HPDE6-E6E7 (cell line): ENCODE measurements at regions not wholly inside any gene's neighbourhood (a gene's known extent, or its start where the extent isn't known, plus 50 kb on each side); places are given as distances from the start of the nearest gene placed in this dataset.
"Not testable (repeated sequence)": the region's sequence is repeated elsewhere in the genome, so short reads cannot be mapped to it uniquely, and the experiment has no call there.

Experiments
- DNase-seq: peaks from one replicate; pipeline ENCODE4 v3.0.0; 2011; ENCODE audit warnings: missing footprints; ENCODE audit errors: extremely low spot score

DNA sequence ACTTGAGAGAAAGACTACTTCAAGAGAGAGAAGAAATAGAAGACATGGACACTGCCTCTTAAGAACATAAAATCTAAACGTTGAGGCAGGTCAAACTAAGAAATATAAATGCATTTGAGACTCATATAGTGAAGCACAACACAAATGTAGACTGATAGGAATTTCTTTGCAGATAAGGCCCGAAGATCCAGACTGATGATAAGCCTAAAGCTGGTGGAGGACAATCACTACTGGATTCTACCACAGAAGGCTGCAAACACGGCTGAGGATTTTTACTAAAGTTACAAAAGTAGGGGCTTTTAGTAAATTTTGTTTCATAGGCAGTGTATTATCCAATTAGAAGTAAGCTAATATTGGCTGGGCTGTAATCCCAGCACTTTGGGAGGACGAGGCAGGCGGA, 278.3 kb downstream of the RAP2B start:
- DNase-seq, result no peak

GRCh38 chr3:153442386-153442785, 280.4 kb downstream of the RAP2B start:
- DNase-seq, result no peak

- no peak for DNase-seq
Observed at GRCh38 chr3:153442799-153443487, 280.9 kb downstream of the RAP2B start.

GRCh38 chr3:153443961-153444360, 281.9 kb downstream of the RAP2B start:
- DNase-seq, result no peak

GRCh38 chr3:153445817-153446216, 283.8 kb downstream of the RAP2B start:
- DNase-seq, result no peak

DNA sequence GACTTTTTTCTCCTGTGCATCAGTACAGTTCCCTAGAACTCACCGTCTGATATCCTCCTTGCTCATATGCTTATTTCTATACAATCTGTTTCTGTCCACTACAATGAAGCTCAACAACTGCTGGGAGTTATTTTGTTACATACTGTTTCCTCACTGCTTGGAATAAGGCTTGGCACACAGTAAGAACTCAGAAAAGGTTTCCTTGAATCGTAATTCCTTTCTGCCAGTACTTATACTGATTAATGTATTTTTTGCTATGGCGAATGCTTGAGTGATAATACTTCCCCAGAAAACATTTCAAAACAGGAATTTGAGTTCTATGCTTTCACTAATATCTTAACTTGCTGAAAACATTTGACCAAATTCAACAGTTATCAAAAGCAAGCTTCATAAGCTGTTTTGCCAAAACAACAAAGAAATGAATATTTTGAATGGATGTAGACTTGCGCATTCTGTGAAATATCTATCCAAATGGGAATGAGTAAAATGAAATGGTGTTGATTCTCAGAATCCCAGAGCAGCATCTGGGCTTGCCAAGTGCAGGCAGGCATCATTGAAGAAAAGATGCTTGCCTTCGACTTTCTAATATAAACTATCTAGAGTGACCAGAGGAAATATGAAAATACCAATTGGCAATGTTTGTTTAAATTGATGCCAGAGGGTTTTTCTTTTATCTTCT, 286.3 kb downstream of the RAP2B start:
- no peak for DNase-seq

DNA sequence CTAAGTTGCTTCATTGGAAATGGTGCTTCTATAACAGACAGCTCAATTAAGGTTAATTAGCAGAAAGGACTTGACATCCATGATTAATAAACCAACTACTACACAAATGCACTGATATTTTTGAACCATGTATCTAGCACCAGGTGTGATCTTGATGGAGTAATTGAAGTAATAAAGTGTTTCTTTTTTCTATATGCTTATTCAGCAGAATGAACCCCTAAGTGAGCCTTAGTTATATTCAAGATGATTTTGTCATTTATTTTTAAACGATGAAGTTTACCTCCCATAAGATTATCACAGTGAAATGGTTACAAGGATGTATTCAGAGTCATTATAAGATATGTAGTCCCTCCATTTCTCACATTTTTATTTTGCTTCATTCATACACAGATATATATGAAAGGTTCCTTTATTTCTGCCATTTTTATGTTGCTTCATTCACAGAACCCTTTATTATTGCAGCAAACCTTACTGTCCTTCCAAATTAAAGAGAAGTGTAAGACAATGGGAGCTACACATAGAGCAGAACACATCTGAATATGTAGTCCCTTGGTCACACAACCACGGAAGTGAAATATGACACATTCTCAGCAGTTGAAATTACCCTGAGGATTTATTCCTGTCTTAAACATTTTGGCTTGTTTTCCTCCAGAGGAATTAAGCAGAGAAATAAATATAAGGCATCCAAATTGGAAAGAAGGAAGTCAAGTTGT, 295.0 kb downstream of the RAP2B start:
- DNase-seq, result no peak

DNA sequence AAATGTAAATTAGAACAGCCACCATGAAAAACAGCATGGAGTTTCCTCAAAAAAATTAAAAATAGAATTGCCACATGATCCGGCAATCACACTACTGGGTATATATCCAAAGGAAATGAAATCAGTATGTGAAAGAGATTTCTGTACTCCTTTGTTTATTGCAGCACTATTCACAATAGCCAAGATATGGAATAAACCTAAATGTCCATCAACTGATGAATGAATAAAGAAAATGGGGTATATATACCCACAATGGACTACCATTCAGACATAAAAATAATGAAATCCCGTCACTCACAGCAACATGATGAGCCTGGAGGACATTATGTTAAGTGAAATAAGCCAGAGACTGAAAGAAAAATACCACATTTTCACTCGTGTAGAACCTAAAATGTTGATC, 296.9 kb downstream of the RAP2B start:
- DNase-seq, result no peak

DNA sequence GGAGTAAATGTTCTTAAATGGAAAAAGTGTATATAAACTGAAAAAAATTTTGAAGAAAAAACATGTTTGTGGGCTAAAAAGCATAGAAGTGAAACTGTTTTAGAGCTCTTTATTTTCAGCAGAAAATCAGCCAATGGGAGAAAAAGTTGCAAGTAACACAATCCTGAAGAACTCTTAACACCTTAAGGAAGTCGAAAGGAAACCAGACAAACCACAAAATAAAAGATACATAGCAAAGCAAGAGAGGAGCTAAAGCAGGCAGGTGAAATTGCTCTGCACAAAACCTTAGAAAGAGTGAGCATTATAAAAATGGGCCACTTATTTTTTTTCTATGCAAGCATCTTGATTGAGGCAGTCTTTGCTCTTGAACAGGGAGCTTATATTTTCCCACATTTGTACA, 300.5 kb downstream of the RAP2B start:
- DNase-seq, result no peak

GRCh38 chr3:153463895-153464294, 301.9 kb downstream of the RAP2B start:
- DNase-seq, result no peak

DNA sequence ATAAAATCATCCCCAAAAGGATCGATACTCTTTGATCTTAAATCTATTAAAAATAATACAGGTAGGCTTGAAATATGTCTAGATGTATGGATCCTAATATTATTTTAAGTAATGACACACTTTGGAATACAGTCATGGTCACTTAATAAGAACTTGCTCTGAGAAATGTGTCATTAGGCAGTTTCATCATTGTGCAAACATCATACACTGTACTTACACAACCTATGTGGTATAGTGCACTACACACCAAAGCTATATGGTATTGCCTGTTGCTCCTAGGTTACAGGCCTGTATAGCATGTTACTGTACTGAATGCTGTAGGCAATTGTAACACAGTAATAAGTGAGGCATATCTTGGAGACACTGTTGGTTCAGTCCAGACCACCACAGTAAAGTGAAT, 307.1 kb downstream of the RAP2B start:
- no peak for DNase-seq

DNA sequence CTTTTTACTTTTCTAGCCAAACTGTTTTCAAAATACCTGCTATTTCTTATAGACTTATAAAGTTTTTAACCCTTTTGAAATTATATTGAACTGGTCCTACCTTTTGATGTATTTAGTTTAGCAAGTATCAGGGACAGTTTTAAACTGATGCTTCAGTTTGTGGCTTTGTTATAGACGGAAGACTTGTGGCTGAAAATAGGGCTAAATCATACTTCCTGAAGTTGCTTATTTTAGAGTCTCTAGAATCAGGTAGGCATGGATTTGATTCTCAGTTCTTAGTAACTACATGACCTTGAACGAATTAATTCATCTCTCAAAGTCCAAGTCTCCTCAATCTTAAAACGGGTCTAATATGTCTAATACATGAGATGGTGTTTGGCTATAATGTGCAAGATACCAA, 322.8 kb downstream of the RAP2B start:
- DNase-seq, result no peak

DNA sequence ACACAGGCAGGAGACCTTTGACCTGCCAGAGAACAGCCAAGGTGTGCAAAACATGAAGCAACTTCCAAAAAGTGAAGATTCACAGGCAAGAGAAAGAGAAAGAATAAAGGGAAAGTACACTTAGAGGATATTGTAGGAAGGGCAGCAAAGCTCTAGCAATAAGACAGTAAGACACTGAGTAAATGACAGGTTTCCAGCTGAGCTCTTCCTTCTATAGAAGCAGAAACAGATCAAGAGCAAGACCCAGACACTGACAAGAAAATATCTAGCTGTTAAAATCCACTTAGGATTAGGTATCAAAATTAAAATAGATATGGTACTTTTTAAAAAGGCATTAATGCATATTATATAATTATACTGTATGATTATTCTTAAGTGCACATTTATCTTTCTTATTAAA, 333.4 kb downstream of the RAP2B start:
- no peak for DNase-seq

GRCh38 chr3:153502682-153503081, 340.7 kb downstream of the RAP2B start:
- DNase-seq, result no peak

DNA sequence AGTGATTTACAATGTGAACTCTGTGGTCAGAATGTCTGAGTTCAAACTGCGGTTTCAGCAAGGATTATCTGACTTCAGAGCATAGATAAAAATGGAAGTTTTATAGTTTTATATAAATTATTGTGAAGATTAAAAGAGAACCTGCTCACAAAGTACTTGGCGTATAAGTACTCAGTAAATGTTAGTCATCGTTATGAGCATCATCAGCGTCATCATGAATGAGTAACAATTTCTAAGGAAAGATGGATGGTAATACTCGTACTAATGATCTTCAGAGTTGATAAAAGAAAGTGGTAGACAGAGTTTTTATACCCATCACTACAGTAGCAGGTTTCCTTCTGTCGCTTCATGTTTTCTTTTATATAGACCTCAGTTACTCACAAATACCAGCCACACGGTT, 341.8 kb downstream of the RAP2B start:
- no peak for DNase-seq

DNA sequence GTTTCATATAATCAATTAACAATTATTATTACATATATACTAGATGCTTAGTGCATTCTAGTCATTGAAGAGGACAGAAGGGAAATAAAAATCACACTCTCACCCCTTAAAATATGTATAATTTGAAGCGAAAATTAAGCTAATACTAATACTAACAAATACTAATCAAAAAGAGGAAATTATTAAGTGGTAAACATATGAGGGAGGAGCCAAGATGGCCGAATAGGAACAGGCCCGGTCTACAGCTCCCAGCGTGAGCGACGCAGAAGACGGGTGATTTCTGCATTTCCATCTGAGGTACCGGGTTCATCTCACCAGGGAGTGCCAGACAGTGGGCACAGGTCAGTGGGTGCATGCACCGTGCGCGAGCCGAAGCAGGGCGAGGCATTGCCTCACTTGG, 344.2 kb downstream of the RAP2B start:
- DNase-seq, result not testable (repeated sequence)

- not testable (repeated sequence) for DNase-seq
Observed at GRCh38 chr3:153506686-153507085, 344.7 kb downstream of the RAP2B start.

DNA sequence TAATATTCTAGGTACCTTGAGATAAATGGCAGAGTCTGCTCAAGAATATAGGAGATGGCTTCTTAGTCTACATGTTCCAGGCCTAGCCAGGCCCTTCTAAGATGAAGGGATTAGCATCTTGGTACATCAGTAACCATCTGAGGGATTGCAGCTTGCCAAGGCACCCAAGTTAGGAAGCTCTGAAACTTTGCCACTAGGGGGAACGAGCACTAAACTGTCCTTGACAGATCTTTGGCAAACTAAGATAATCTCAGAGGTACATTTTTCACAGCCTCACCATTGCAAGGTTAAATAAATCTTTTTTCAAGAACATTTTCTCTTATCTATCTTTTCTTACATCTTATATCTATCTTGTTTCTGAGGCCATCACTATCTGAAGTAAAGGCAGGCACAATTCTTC, 351.2 kb downstream of the RAP2B start:
- DNase-seq, result peak; percentile 1

- no peak for DNase-seq
Observed at GRCh38 chr3:153528473-153528872, 366.4 kb downstream of the RAP2B start.

DNA sequence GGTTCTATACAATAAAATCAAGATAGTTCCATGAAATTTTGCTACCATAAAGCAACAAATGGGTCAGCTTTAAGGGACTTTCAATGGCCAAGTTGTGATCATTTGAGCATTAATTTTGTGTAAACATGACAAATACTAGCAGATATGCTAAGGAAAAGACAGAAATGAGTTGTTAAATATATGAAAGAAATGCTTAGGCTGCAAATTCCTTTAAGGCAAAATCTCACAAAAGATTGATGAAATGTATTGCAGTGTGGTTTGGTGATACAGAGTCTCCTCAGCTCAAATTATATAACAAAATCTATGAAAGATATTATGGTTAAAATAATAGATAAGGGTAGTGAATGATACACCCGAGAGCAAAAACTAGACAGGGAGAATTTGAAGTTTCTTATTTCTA, 377.2 kb downstream of the RAP2B start:
- DNase-seq, result no peak

- DNase-seq, result no peak
Observed at GRCh38 chr3:153545471-153545870, 383.4 kb downstream of the RAP2B start.

GRCh38 chr3:153547970-153548369, 385.9 kb downstream of the RAP2B start:
- no peak for DNase-seq

DNA sequence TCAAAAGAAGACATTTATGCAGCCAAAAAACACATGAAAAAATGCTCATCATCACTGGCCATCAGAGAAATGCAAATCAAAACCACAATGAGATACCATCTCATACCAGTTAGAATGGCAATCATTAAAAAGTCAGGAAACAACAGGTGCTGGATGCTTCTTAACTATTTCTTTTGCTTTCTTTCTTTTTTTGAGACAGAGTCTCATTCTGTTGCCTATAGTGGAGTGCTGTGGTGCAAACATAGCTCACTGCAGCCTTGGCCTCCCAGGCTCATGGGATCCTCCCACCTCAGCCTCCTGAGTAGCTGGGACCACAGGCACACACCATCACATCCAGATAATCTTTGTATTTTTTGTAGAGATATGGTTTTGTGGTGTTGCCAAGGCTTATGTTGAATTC, 387.7 kb downstream of the RAP2B start:
- DNase-seq, result not testable (repeated sequence)
